HCT116 (cell line): ENCODE measurements at regions not wholly inside any gene's neighbourhood (a gene's known extent, or its start where the extent isn't known, plus 50 kb on each side); places are given as distances from the start of the nearest gene placed in this dataset.

Experiments used
- ATAC-seq: fragments of 200-7000 bp; cut with Tn5 transposase; 2 replicates; pipeline ENCODE4 v1.9.1; 2020; ENCODE audit warnings: mild to moderate bottlenecking, moderate library complexity
- BruUV-seq: library from RNA; stranded (reverse); fragments of 400-500 nt; replicated peaks from 2 replicates; lab custom pipeline; 2021; lab: Mats Ljungman, UMichigan
- CTCF ChIA-PET: fragments of 300-600 bp; sonication (Branson Sonifier 250); formaldehyde crosslinking; loops from one replicate; lab custom pipeline; 2021; ENCODE audit warnings: antibody characterized with exemption; lab: Charles Lee
- POLR2A ChIA-PET: fragments of 300-600, 350-600 bp; sonication (Branson Sonifier 250); formaldehyde crosslinking; loops from one replicate; lab custom pipeline; 2021; ENCODE audit warnings: antibody characterized with exemption; lab: Charles Lee
- RAD21 ChIA-PET, 2 experiments: fragments of 300-600 bp; sonication (Branson Sonifier 250); formaldehyde crosslinking; loops; one replicate each; lab custom pipeline; 2023; ENCODE audit warnings: low total read pairs in 2 of 2; ENCODE audit not compliant: uncharacterized antibody in 2 of 2, unreplicated experiment in 2 of 2, low non-redundant PET in 1 of 2; lab: Charles Lee
- DNase-seq: peaks from one replicate; pipeline ENCODE4 v3.0.0-alpha.2; 2010; ENCODE audit warnings: low read depth, low spot score
- H2AFZ ChIP-seq: fragments of 200-600 bp; shearing (Covaris generic), sonication (generic); 2 replicates; pipeline ENCODE4 v1.6.1; 2017; ENCODE audit warnings: low read depth, mixed run types, mixed read lengths, antibody characterized with exemption, low read length; ENCODE audit not compliant: poor library complexity, severe bottlenecking
- H3K27ac ChIP-seq: 2 replicates; pipeline ENCODE4 v1.5.1; 2012; ENCODE audit warnings: low read depth, low read length
- H3K27me3 ChIP-seq: fragments of 200-600 bp; sonication (generic); 2 replicates; pipeline ENCODE4 v1.6.1; 2016; ENCODE audit warnings: mixed run types, low read length, mixed read lengths; ENCODE audit not compliant: insufficient read depth
- H3K36me3 ChIP-seq, 2 experiments: fragments of 200-500 bp in 1 of 2; fragments of 200-600 bp in 1 of 2; sonication (Bioruptor generic) in 1 of 2; sonication (generic) in 1 of 2; 2 replicates each; pipeline versions ENCODE4 v1.5.1 to v1.6.1; 2014 to 2016; ENCODE audit warnings: low read length in 2 of 2, inconsistent platforms in 1 of 2, mixed read lengths in 1 of 2, mixed run types in 1 of 2; ENCODE audit not compliant: insufficient read depth in 2 of 2, control insufficient read depth in 1 of 2
- H3K4me1 ChIP-seq, 2 experiments: fragments of 200-600 bp in 1 of 2; sonication (generic) in 1 of 2; 2 replicates each; pipeline versions ENCODE4 v1.5.1 to v1.6.1; 2012 to 2017; ENCODE audit warnings: low read length in 2 of 2, inconsistent platforms in 1 of 2, mild to moderate bottlenecking in 1 of 2, mixed read lengths in 1 of 2, mixed run types in 1 of 2, moderate library complexity in 1 of 2; ENCODE audit not compliant: insufficient read depth in 2 of 2, control insufficient read depth in 1 of 2
- H3K4me2 ChIP-seq: fragments of 200-600 bp; sonication (generic); 2 replicates; pipeline ENCODE4 v1.6.1; 2017; ENCODE audit warnings: mixed run types, low read length, mixed read lengths
- H3K4me3 ChIP-seq, 2 experiments: fragments of 200-600 bp in 1 of 2; sonication (generic) in 1 of 2; replicated peaks in 1 of 2; 2 replicates each; pipeline ENCODE4 v1.5.1; 2011 to 2016; ENCODE audit warnings: low read length in 2 of 2, control low read depth in 1 of 2, low read depth in 1 of 2, mild to moderate bottlenecking in 1 of 2, mixed read lengths in 1 of 2, mixed run types in 1 of 2
- H3K79me2 ChIP-seq: fragments of 200-600 bp; sonication (generic); 2 replicates; pipeline ENCODE4 v1.6.1; 2017; ENCODE audit warnings: mild to moderate bottlenecking, mixed run types, low read length, moderate library complexity, mixed read lengths; ENCODE audit not compliant: insufficient read depth
- H3K9ac ChIP-seq: fragments of 200-600 bp; sonication (generic); 2 replicates; pipeline ENCODE4 v1.6.1; 2016; ENCODE audit warnings: low read length, mixed read lengths
- H3K9me2 ChIP-seq: fragments of 200-600 bp; sonication (generic), shearing (Covaris generic); 2 replicates; pipeline ENCODE4 v1.6.1; 2017; ENCODE audit warnings: mixed run types, mild to moderate bottlenecking, moderate library complexity; ENCODE audit not compliant: insufficient read depth
- H3K9me3 ChIP-seq, 2 experiments: fragments of 200-500 bp in 1 of 2; fragments of 200-600 bp in 1 of 2; sonication (Bioruptor generic) in 1 of 2; sonication (generic) in 1 of 2; 2 replicates each; pipeline ENCODE4 v1.6.1; 2014 to 2017; ENCODE audit warnings: low read length in 2 of 2, mixed read lengths in 2 of 2, inconsistent platforms in 1 of 2, low read depth in 1 of 2, mild to moderate bottlenecking in 1 of 2, mixed run types in 1 of 2, moderate library complexity in 1 of 2; ENCODE audit not compliant: control insufficient read depth in 1 of 2, insufficient read depth in 1 of 2
- H4K20me1 ChIP-seq: fragments of 200-600 bp; sonication (generic), shearing (Covaris generic); 2 replicates; pipeline ENCODE4 v1.6.1; 2017; ENCODE audit warnings: mixed run types, mild to moderate bottlenecking, moderate library complexity; ENCODE audit not compliant: insufficient read depth
- CBX3 ChIP-seq: IDR thresholded peaks from 2 replicates; pipeline ENCODE4 v1.6.1; 2012; ENCODE audit warnings: low read depth
- CEBPB ChIP-seq: IDR thresholded peaks from 2 replicates; pipeline ENCODE4 v1.6.1; 2012; ENCODE audit warnings: low read depth
- EGR1 ChIP-seq: IDR thresholded peaks from 2 replicates; pipeline ENCODE4 v1.6.1; 2012; ENCODE audit warnings: low read depth
- EZH2phosphoT487 ChIP-seq: fragments of 200-600 bp; IDR thresholded peaks from 2 replicates; pipeline ENCODE4 v1.6.1; 2018; ENCODE audit warnings: antibody characterized with exemption, borderline replicate concordance
- FOSL1 ChIP-seq: IDR thresholded peaks from 2 replicates; pipeline ENCODE4 v1.6.1; 2012; ENCODE audit warnings: low read depth
- POLR2AphosphoS5 ChIP-seq: IDR thresholded peaks from 2 replicates; pipeline ENCODE4 v1.6.1; 2011; ENCODE audit warnings: mild to moderate bottlenecking, low read depth, low read length, moderate library complexity
- RAD21 ChIP-seq: IDR thresholded peaks from 2 replicates; pipeline ENCODE4 v1.6.1; 2012; ENCODE audit warnings: low read depth, mild to moderate bottlenecking
- SP1 ChIP-seq: IDR thresholded peaks from 2 replicates; pipeline ENCODE4 v1.6.1; 2012; ENCODE audit warnings: low read depth
- TCF7L2 ChIP-seq: IDR thresholded peaks from 2 replicates; pipeline ENCODE4 v1.7.0; 2011; ENCODE audit warnings: borderline replicate concordance, inconsistent platforms; ENCODE audit not compliant: insufficient read depth, insufficient read length; ENCODE audit errors: extremely low read depth
- YY1 ChIP-seq: IDR thresholded peaks from 2 replicates; pipeline ENCODE4 v1.6.1; 2011; ENCODE audit warnings: low read length, low read depth, moderate library complexity, mild to moderate bottlenecking; ENCODE audit not compliant: insufficient replicate concordance; ENCODE audit errors: extremely low read depth
- ZFX ChIP-seq: fragments of 450-650 bp; IDR thresholded peaks from 2 replicates; pipeline ENCODE4 v1.6.1; 2017
- ZNF274 ChIP-seq: fragments of 200-500 bp; sonication (Bioruptor generic); IDR thresholded peaks from 2 replicates; pipeline ENCODE4 v1.6.1; 2014; ENCODE audit warnings: mild to moderate bottlenecking, low read depth, low read length, inconsistent platforms
- intact Hi-C: fragments of 100-400 bp; cut with micrococcal nuclease; formaldehyde crosslinking; loops from 2 replicates; pipeline ENCODE4 v1.10.0; 2022
- TF ChIP-seq, protein P1 (sequence below): IDR thresholded peaks from 2 replicates; pipeline ENCODE4 v1.6.1; 2012; ENCODE audit warnings: low read depth
- TF ChIP-seq, protein P2 (sequence below): IDR thresholded peaks from 2 replicates; pipeline ENCODE4 v1.6.1; 2012
- TF ChIP-seq, protein P3 (sequence below): IDR thresholded peaks from 2 replicates; pipeline ENCODE4 v1.6.1; 2012

DNA sequence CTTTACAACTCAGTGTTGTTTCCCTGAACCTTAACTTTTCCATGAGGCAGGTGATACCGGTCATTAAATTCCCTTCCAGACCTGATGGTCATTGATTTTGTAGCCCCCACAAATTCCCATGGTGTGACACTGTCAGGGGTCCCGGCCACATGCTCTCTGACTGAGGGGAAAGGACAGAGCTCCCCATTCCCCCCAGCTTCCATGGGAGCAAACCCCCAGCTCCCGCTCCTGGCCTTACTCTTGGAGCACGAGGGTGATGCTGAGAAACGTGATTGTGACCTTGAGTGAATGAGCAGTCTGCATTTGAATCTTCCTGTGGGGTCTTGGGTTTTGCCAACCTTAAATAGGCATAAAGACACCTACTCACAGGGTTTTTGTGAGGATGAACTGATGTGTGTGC, 366.8 kb downstream of the RPS6KC1 start:
- no peak overlapping the region for H3K4me2 ChIP-seq
- TF ChIP-seq, protein P1, sequence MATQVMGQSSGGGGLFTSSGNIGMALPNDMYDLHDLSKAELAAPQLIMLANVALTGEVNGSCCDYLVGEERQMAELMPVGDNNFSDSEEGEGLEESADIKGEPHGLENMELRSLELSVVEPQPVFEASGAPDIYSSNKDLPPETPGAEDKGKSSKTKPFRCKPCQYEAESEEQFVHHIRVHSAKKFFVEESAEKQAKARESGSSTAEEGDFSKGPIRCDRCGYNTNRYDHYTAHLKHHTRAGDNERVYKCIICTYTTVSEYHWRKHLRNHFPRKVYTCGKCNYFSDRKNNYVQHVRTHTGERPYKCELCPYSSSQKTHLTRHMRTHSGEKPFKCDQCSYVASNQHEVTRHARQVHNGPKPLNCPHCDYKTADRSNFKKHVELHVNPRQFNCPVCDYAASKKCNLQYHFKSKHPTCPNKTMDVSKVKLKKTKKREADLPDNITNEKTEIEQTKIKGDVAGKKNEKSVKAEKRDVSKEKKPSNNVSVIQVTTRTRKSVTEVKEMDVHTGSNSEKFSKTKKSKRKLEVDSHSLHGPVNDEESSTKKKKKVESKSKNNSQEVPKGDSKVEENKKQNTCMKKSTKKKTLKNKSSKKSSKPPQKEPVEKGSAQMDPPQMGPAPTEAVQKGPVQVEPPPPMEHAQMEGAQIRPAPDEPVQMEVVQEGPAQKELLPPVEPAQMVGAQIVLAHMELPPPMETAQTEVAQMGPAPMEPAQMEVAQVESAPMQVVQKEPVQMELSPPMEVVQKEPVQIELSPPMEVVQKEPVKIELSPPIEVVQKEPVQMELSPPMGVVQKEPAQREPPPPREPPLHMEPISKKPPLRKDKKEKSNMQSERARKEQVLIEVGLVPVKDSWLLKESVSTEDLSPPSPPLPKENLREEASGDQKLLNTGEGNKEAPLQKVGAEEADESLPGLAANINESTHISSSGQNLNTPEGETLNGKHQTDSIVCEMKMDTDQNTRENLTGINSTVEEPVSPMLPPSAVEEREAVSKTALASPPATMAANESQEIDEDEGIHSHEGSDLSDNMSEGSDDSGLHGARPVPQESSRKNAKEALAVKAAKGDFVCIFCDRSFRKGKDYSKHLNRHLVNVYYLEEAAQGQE = no peak
- no peak for TF ChIP-seq RAD21
- TF ChIP-seq, protein P2, sequence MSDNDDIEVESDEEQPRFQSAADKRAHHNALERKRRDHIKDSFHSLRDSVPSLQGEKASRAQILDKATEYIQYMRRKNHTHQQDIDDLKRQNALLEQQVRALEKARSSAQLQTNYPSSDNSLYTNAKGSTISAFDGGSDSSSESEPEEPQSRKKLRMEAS = no peak
- no peak overlapping the region for H3K27ac ChIP-seq
- no TSS peak for BruUV-seq
- no peaks in the 10 kb centered on the region for H3K4me1 ChIP-seq
- ATAC-seq (no peak), DNase-seq (no peak)
- no peaks in the 10 kb centered on the region for H3K9me3 ChIP-seq
- RAD21 ChIA-PET = no interaction called here
- CTCF ChIA-PET = no interaction called here
- H2AFZ ChIP-seq = no peak overlapping the region
- intact Hi-C loops = no loop called here
- H3K36me3 ChIP-seq = no peaks in the 10 kb centered on the region
- H4K20me1 ChIP-seq = no peaks in the 10 kb centered on the region
- no peak overlapping the region for H3K4me3 ChIP-seq
- POLR2A ChIA-PET = no interaction called here
- peaks cover 12% of the 10 kb centered on the region for H3K27me3 ChIP-seq
- no peak overlapping the region for H3K9ac ChIP-seq
- H3K79me2 ChIP-seq = no peaks in the 10 kb centered on the region
- H3K9me2 ChIP-seq = no peaks in the 10 kb centered on the region

DNA sequence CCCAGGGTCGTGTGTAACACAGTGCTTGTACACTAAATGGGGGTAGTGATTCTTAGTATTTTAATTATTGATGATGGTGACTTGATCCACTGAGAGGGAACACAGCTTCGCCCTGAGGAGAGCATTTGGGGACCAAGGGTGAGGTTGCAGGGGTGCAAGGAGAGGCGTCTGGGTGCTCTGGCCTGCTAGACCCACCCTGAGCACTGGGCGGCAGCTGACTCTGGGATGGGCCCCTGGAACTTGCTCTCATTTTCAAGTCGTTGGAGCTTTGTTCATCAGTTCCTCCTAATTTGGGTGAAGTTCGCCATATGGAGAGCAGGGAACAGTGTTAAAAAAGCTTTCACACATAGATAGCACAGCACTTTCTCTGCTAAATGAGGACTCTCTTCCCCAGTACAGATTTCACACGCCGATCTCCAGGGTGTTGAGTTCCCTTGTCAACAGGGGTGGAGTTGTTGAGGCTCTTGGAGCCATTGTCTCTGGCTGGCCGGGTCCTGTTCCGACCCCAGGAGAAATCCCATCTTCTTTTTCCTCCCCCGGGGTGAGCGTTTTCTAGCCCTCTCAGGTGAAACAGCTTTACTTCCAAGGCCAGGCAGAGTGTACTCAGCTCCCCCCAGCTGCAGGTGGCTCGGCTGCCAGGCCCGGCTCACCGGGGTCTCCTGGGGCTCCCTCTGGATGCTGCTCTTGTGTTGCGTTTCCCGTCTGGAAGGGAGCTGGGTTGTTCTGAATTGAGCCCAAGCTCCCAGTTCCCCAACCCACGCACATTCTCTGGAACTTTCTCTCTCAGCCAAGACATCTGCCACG, 367.4 kb downstream of the RPS6KC1 start:
- BruUV-seq = no TSS peak
- no peaks in the 10 kb centered on the region for H3K36me3 ChIP-seq
- H2AFZ ChIP-seq = no peak overlapping the region
- H3K4me1 ChIP-seq = no peaks in the 10 kb centered on the region
- H3K4me2 ChIP-seq = no peak overlapping the region
- no peak for ATAC-seq
- no peak overlapping the region for H3K4me3 ChIP-seq
- ChIA-PET POLR2A (no interaction called here), CTCF (no interaction called here), RAD21 (no interaction called here)
- peaks cover 17% of the 10 kb centered on the region for H3K27me3 ChIP-seq
- DNase-seq = no peak
- H4K20me1 ChIP-seq = no peaks in the 10 kb centered on the region
- no peak for TF ChIP-seq POLR2AphosphoS5
- no peak for TF ChIP-seq CEBPB
- no peak for TF ChIP-seq ZFX
- TF ChIP-seq RAD21 = no peak
- TF ChIP-seq, protein P3, sequence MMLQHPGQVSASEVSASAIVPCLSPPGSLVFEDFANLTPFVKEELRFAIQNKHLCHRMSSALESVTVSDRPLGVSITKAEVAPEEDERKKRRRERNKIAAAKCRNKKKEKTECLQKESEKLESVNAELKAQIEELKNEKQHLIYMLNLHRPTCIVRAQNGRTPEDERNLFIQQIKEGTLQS = no peak
- TF ChIP-seq CBX3 = no peak
- no peak for TF ChIP-seq EZH2phosphoT487
- TF ChIP-seq TCF7L2 = no peak
- no peak for TF ChIP-seq ZNF274
- TF ChIP-seq YY1 = no peak
- TF ChIP-seq FOSL1 = no peak
- no peak for TF ChIP-seq SP1
- TF ChIP-seq EGR1 = no peak
- H3K9me3 ChIP-seq = no peaks in the 10 kb centered on the region
- H3K9me2 ChIP-seq = no peaks in the 10 kb centered on the region
- H3K9ac ChIP-seq = no peak overlapping the region
- no peak overlapping the region for H3K27ac ChIP-seq
- intact Hi-C loops = no loop called here
- H3K79me2 ChIP-seq = no peaks in the 10 kb centered on the region
